ENCODE measurements at regions not wholly inside any gene's neighbourhood (a gene's known extent, or its start where the extent isn't known, plus 50 kb on each side); places are given as distances from the start of the nearest gene placed in this dataset.

DNA sequence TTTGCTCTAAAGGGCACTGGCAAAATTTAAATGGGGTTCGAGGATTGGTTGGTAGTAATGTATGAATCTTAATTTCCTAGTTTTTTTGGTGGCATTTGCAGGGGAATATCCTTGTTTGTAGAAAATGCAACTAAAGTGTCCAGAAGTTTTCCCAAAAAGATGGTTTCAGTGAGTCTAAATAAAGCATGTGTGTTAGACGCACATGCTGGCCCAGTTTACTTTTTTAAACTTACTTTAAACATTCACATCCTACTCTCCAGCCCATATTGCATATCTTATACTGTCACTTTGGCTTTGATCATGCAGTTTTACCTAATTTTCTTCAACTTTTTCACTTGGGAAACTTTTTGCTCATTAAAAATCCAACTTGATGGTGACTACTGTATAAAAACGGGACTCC, 744.0 kb upstream of the CELF2 start:
- DNase-seq (ENCODE audit: low spot score), result no peak
- no peak for ATAC-seq

DNA sequence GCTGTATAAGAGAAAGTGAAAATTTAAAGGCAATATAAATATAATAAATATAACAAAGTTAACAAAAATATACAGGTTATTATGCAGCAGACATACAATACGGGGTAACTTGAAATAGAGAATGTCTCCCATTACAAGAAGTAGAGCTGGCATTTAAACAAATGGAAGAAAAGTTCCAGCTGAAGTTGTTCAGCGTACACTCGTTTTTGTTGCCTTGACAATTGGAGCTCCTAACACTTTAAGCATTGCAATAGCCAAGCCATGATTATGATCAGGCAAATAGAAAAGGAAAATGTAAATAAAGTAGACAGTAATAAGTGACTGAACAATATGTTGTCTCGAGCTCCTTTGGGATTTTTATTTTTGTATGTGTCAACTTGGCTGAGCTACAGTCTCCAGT, 737.8 kb upstream of the CELF2 start:
- ATAC-seq, result no peak
- DNase-seq (ENCODE audit: low spot score), result no peak

DNA sequence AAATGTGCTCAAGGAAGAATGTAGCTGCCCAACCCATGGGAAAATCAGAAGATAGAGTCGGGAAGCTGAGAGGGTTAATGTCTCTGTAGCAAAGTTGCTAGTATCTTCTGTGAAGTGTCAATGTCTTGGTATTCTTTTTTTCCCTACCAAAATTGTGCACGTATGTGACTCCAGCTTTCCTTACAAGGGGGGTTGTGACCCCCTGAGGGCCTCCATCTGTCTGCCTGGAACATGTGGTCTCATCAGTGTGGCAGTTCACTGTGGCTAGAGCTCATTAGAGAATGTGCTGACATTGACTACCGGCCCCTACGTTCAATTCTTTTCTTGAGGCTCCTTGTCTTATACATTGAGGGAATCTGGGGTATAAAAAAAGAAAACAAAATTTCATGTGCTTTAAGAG, 725.2 kb upstream of the CELF2 start:
- DNase-seq (ENCODE audit: low spot score), result no peak
- ATAC-seq, result no peak

DNA sequence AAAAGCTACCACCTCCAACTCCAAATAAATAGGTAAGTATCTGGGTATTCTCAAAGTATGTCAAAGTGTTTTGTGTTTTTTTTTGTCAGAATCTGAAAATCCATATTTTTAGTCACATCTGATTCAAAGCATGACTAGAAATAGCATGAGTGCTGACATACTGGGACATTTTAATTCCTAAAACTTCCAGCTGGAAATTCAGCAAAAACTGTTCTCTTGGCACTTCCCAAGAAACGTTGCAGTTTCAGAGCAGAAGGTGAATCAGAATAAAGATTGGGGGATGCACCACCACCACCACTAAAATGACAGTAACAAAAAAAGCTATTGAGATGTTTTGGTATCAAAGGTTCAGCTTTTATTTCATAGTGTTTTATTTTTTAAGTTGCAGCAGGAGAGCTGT, 724.6 kb upstream of the CELF2 start:
- no peak for DNase-seq (ENCODE audit: low spot score)
- no peak for ATAC-seq

DNA sequence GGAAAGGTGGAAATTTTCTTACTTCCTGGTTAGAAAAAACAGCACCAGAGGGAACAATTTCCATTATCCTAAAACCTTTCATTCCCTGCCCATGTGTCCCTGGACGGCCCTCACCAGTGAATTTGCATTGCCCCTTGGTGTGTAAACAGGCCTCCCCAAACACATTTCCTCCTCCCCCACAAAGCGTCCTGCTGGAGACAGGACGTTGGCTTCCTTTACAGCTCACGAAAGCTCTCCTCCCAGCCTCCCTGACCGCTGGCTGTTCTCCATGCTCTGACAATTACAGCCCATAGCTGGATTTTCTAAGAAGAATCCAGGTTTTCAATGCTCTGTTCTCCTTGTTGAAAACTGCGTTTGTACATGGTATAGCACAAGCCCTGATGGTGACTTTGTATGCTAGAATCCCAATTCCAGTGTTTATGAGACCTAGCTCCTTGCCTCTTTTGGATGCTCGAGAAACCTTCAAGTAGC, 724.2 kb upstream of the CELF2 start:
- DNase-seq (ENCODE audit: low spot score) (no peak), ATAC-seq (no peak)

DNA sequence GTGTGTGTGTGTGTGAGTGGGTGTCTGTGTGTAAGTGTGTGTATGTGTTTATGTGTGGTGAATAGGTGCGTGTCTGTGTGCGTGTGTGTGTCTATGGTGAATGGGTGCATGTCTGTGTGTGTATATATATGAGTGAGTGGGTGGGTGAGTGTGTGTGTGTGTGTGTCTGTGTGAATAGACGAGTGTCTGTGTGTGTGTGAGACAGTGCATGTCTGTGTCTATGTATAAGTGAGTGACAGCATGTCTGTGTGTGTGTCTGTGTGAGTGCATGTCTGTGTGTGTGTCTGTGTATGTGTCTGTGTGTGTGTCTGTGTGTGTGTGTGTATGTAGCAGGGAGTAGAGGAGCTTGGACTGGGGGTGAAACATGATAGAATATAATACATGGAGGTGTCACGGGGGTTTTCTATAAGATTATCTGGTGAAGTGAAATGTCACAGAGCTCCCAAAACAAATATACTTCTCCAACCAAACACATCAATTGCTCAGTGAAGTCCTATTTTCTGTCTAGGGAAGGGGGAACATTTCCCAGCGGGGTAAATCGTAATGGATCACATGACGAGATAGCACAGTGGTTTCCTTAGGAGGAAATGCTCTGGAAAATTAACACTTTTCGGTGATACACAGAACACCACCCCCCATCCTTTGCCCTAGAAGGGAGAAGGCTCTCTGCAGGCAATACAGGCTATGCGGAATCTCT, 723.3 kb upstream of the CELF2 start:
- DNase-seq (ENCODE audit: low spot score) (no peak), ATAC-seq (no peak)

DNA sequence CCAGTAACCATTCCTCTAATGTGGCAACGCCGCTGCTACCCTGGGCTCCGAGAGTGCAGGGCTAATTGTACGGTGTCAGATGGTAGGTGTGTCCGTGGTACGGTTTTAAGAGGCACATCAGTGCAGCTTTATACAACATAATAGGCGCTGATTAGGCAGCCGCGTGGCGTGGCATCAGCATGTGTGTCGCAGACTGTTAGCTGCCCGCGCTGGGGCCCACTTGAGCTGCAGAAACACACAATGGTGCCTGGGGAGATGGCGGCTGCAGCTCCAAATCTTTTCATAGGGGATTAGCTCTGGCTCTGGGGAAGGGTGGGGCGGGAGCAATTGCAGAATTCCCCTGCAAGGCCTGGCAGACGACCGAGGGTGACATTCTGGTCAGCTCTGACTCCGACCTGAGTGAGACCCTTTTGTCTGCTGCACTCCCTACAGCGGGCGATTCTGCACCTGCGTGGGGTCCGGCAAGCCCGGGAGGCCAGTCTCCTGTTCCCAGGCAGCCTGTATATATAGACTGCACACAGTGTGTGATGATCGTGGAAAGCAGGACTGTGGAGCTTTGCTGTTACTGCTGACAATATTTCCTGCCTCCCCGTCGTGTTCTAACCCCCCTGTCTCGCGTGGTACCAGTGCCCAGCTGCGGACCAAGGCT, 722.7 kb upstream of the CELF2 start:
- ATAC-seq, result no peak
- no peak for DNase-seq (ENCODE audit: low spot score)

DNA sequence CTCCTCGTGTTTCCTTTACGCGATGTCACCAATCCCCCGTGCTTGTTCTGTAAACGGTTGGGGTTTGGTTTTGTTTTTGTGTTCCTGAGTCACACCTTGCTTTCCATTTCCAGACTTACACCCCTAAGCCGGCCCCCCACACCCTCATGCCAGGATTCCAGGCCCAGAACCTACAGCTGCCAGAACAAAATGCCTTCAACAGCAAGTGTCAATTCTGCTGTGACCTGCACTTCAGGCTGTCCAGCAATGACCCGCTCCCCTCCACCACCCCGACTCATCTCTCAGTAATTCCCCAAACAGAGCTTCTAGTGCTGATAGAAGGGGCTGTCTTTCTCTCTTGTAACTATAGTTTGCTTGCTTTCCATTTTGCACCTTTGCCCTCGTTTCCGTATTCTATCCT, 722.1 kb upstream of the CELF2 start:
- ATAC-seq (no peak), DNase-seq (ENCODE audit: low spot score) (no peak)

DNA sequence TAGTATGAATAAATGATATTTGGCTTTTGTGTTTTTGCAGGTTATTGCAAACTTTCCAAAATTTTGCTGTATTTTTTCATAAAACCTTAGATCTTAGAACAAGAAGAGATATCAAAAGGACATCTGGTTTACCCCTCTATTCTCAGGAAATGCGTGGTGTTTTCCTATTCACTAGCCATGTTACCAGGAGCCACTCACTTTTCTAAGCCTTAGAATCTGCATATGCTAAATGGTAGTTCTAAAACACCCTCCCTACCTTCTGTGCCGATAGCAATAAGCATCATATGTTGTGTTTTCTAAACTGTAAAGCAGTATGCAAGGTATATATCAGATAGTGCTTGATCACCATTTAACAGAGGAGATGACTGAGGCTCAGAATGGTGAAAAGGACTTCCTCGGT, 715.0 kb upstream of the CELF2 start:
- DNase-seq (ENCODE audit: low spot score), result no peak
- no peak for ATAC-seq

DNA sequence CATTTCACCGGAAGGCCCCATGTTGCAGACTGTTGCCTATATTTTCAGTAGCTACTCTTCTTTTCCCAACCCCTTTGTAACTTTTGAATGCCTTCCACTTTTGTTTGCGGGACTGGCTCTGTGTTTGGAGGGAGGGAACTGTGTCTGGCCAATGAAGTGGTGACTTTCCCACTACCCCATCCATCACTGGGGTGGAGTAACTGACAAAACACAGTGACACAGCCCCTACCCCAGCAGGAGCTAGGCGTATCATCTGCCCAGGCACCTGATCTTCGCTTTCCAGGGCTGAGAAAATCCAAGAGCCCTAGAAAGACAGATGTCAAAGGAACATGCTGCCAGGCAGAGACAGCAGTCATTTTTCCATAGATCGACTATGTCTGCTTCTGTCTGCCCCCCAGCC, 710.6 kb upstream of the CELF2 start:
- no peak for DNase-seq (ENCODE audit: low spot score)
- ATAC-seq, result no peak

DNA sequence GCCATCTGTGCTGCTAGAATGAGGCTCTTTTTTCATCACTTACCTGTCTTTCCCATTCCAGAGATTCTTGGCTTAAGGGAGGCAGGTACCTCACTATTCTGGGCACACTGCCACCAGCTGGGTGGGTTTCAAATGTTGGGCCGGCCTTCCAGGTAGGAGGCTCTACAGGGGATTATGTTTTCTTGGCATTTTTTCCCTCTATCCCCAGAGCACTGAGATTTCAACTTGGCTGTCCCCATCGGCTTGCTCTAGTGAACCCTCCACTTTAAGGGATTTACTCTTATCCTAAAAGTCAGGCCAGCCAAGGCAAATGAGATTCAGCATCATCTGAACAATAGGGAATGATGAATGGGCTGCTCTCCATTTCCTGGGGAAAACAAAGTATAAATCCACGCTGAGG, 710.1 kb upstream of the CELF2 start:
- ATAC-seq (no peak), DNase-seq (ENCODE audit: low spot score) (no peak)

DNA sequence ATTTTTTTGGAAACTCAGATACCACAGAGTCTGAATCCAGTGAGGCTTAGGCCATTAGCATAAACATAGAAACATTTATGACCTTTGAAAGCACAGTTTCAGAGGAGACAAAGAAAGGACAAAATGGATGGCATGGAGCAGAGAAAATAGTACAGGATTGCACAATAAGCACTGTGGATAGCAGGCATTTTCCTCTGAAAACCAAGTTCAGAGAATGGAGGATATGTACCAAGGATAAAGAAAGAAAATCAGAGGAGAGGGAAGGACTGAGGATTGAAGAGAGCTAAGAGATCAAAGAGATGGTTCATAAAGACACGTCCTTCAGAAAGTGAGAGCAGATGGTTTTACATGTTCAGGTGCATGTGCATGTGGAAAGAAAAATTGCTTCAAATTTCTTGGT, 707.2 kb upstream of the CELF2 start:
- ATAC-seq (no peak), DNase-seq (ENCODE audit: low spot score) (no peak)

DNA sequence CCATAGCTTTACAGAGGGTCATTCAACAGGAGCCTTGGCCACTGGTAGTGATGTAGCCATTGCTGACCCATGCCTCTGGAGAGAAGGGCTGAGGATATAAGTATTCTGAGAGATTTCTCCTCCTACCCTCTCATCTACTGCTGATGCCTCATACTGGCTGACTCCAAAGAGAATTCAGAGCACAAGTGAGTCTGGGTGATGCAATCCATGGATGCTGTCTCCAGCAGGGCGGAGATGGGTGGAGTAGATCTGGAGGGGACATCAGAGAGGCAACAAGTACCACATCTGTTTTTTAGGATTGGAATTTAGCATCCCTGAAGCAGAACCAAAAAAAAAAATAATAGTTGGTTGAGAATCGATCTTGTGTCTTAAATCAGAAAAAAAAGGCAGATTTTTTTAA, 705.7 kb upstream of the CELF2 start:
- no peak for ATAC-seq
- no peak for DNase-seq (ENCODE audit: low spot score)

DNA sequence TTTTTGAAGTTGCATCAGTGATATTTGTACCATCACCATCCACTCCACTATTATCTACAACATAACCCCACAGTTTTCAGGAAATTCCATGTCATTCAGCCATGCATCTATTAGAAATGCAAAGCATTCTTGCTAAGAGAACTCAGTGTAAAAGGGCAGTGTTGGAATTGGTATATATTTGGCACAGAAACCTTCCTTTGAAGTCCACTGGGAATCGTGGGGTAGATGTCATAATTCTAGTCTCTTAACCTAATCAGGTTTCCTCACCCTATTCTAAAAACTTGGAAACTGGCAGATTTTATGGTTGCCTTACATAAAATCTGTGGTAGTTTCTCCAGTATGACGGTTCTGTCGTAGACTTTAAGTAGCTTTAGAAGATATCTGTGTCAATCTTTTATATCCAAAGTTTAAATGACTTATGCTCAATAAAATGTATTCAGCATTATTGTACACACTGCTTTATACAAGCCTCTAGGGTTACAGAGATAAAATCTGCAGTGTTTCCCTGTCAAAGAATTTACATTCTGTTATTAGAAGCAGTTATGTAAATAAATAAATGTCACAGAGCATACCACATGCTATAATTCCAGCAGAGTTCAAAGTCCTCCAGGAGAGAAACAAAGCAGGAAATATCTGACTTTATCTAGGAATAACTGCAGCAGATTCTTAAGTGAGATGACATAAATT, 704.4 kb upstream of the CELF2 start:
- ATAC-seq (no peak), DNase-seq (ENCODE audit: low spot score) (no peak)

DNA sequence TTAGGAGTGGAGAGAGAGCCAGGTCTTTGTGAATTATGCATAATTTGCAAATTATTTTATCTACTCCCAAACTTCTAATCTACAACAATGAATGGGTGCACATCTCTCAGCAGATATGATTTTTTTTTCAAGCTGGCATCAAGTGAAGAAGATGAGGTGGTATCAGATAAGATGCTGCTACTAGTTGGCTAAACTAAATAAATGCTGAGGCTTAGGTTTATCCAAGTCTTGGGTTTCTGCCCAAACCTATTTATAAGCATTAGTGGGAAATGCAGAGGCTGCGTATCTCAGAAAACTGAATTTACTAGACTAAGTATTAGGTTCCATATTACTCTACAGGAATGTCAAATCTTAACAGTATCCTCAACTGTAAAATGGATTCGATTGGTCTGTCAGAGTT, 703.0 kb upstream of the CELF2 start:
- ATAC-seq (no peak), DNase-seq (ENCODE audit: low spot score) (no peak)

DNA sequence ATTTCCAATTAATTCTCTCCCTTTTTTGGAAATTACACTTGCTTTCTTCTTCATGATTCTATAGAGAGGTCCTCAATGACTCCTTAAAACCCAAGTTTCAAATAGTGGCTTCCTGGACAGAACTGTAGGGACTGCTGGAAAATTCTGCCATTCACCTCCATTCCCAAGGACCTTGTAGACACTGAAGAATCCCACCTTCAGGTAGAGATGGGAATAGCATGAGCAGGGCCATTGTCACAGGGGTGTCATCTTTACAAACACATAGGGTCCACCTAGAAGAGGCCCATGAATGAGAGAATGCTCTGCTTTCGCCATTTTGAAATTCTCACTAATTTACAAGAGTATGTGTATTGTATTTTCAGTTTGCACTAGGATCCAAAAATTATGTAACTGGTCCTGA, 701.7 kb upstream of the CELF2 start:
- DNase-seq (ENCODE audit: low spot score) (no peak), ATAC-seq (no peak)

DNA sequence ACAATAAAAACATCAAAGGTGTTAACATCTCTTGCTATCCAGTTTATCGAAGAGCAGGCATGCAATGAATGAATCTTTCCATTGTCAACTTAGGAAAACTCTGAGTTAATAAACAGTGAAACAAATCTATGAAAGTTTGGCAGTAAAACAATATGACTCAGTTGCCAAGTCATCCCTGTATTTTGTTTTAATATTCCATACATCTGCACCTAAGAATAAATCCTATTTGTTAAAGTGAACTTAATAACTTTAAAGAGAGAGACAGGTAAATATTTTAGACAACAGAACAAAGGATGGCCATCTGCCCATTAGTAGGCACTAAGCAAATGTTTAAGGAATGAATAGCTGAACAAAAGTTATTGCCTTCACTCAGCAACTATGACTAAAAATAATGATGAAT, 700.5 kb upstream of the CELF2 start:
- ATAC-seq, result no peak
- no peak for DNase-seq (ENCODE audit: low spot score)

DNA sequence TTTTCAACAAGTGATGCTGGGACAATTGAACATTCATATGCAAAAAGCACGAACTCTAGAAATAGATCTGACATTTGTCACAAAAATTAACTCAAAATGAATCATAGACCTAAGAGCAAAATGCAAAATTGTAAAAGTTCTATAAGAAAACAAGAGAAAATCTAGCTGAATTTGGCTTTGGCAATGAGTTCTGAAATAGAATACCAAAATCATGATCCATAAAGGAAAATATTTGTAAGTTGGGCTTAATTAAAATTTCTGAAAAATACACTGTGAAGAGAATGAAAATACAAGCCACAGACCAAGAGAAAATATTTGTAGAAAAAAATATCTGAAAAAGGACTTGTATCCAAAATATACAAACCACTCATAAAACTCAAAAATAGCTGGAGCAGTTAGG, 698.8 kb upstream of the CELF2 start:
- DNase-seq (ENCODE audit: low spot score), result no peak
- no peak for ATAC-seq

DNA sequence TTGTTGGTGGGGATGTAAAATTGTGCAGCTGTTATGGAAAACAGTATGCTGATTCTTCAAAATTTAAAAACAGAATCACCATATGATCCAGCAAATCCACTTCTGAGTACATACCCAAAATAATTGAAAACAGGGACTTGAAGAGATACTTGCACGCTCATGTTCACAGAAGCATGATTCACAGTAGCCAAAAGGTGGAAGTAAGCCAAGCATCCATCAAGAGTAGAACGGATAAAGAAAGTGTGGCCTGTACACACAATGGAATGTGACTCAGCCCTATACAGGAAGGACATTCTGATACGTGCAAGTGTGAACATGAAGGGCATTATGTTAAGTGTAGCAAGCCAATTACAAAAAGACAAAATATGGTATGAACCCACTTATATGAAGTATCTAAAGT, 696.7 kb upstream of the CELF2 start:
- DNase-seq (ENCODE audit: low spot score) (no peak), ATAC-seq (no peak)

DNA sequence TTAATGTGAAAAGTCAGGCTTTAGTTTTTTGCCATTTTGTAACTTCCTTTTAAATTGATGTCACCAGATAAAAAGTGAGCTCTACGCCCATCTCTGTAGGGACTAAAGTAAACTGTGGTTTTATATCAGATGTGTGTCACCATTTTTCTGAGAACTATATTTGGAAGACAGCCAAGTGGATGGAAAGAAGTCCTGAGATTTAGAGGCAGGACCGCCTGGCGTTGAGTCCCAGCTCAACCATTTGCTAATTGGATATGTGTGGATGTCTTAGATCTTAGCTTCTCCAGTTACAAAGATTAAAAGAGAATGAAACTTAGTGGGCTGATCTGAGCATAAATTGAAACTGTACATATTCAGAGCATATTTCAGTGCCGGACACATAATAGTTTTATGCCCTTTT, 691.6 kb upstream of the CELF2 start:
- DNase-seq (ENCODE audit: low spot score) (no peak), ATAC-seq (no peak)

DNA sequence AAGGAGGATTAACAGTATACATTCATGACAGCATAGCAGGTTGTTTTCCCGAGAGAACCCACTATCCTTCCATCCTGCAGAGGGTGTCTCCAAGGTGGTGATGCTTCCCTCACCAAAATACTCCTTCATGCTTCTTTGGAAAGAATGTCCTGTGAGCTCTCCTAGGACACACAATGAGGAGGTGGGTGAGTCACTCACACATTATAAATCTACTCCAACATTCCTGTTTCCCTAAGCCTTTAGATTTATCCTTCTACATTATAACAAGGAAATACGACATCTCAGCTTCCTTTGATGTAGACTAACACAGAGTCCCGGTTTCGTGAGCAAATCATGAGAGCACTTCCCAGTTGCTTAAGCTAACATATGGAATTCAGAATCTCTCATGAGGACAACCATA, 689.7 kb upstream of the CELF2 start:
- ATAC-seq (no peak), DNase-seq (ENCODE audit: low spot score) (no peak)

DNA sequence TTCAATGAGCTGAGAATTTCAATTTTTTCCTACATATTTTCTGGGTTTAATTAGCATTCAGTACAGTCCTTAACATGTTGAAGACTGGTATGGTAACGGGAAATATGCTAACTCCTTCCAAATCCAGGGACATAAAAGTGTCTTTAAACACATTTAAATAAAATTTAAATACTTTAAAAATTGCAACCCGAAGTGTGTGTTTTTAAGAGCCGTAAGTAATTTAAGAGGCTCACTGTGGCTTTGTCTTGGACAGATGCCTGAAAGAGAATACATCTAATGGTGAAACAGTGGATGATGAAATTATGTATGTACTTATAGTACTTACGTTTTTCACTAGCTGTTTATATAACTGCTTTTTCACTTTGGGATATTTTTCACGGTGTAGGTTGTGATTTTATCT, 687.3 kb upstream of the CELF2 start:
- DNase-seq (ENCODE audit: low spot score), result no peak
- ATAC-seq, result no peak

DNA sequence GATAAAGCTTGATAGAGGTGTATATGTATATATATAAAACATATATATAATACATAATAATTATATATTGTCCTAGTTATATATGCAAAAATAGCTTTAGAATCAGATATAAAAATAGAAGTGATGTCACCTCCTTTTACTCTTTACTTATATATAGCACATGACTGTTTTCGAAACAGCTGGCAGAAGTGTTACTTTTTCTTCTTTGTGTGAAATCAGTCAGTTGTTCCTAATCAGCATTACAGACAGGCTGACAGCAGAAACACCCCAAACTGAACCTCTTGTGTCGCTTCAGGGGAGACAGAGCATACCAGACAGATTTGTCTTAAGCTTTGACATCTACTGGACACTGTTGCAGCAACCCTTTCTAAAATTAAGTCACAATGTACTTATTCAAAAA, 684.9 kb upstream of the CELF2 start:
- no peak for DNase-seq (ENCODE audit: low spot score)
- no peak for ATAC-seq

Measured in left lobe of liver (tissue), 2 donors.